Mesenchymal stem cell (in vitro differentiated cells and primary cell): ENCODE measurements at regions not wholly inside any gene's neighbourhood (a gene's known extent, or its start where the extent isn't known, plus 50 kb on each side); places are given as distances from the start of the nearest gene placed in this dataset.
"Not testable (repeated sequence)": the region's sequence is repeated elsewhere in the genome, so short reads cannot be mapped to it uniquely, and the experiment has no call there.

ENCODE experiments used
- DNase-seq: peaks from one replicate; pipeline ENCODE4 v3.0.0-alpha.2; 2013
- H2AFZ ChIP-seq: one replicate; pipeline ENCODE4 v1.6.1; 2013; ENCODE audit warnings: low read depth, mild to moderate bottlenecking, control low read depth, inconsistent platforms, low read length, moderate library complexity
- H2AK5ac ChIP-seq: 2 replicates; pipeline ENCODE4 v1.6.1; 2013; ENCODE audit warnings: low read length, moderate library complexity, mild to moderate bottlenecking, inconsistent platforms; ENCODE audit not compliant: severe bottlenecking
- H2BK120ac ChIP-seq: one replicate; pipeline ENCODE4 v1.6.1; 2013; ENCODE audit warnings: low read depth, mild to moderate bottlenecking, inconsistent platforms, low read length, moderate library complexity
- H2BK12ac ChIP-seq, 2 experiments: one replicate each; pipeline ENCODE4 v1.6.1; 2013; ENCODE audit warnings: inconsistent platforms in 2 of 2, low read length in 2 of 2, mild to moderate bottlenecking in 2 of 2, moderate library complexity in 2 of 2, control low read depth in 1 of 2
- H2BK15ac ChIP-seq: one replicate; pipeline ENCODE4 v1.6.1; 2013; ENCODE audit warnings: mild to moderate bottlenecking, low read depth, inconsistent platforms; ENCODE audit not compliant: poor library complexity, severe bottlenecking
- H2BK5ac ChIP-seq: 2 replicates; pipeline ENCODE4 v1.6.1; 2013; ENCODE audit warnings: low read depth, mild to moderate bottlenecking, low read length, control low read depth, inconsistent platforms; ENCODE audit not compliant: poor library complexity, severe bottlenecking
- H3K14ac ChIP-seq, 2 experiments: one replicate each; pipeline ENCODE4 v1.6.1; 2013; ENCODE audit warnings: inconsistent platforms in 2 of 2, low read length in 2 of 2, control low read depth in 1 of 2, mild to moderate bottlenecking in 1 of 2, moderate library complexity in 1 of 2
- H3K18ac ChIP-seq, 2 experiments: one replicate each; pipeline ENCODE4 v1.6.1; 2013; ENCODE audit warnings: inconsistent platforms in 2 of 2, low read length in 2 of 2, control low read depth in 1 of 2, low read depth in 1 of 2, mild to moderate bottlenecking in 1 of 2
- H3K23ac ChIP-seq, 2 experiments: one replicate each; pipeline ENCODE4 v1.6.1; 2013; ENCODE audit warnings: inconsistent platforms in 2 of 2, low read length in 2 of 2, mild to moderate bottlenecking in 2 of 2, moderate library complexity in 2 of 2, control low read depth in 1 of 2
- H3K27ac ChIP-seq: 2 replicates; pipeline ENCODE4 v1.5.1; 2013; ENCODE audit warnings: mild to moderate bottlenecking, moderate library complexity, low read length, control low read depth, inconsistent platforms; ENCODE audit not compliant: poor library complexity, severe bottlenecking
- H3K27me3 ChIP-seq, 2 experiments: 2 replicates each; pipeline versions ENCODE4 v1.6.1 to v1.7.0; 2013; ENCODE audit warnings: low read length in 2 of 2, mild to moderate bottlenecking in 2 of 2, moderate library complexity in 2 of 2, control low read depth in 1 of 2, inconsistent platforms in 1 of 2; ENCODE audit not compliant: control insufficient read depth in 1 of 2, insufficient read depth in 1 of 2
- H3K36me3 ChIP-seq, 2 experiments: 2 replicates each; pipeline versions ENCODE4 v1.6.1 to v1.7.0; 2013; ENCODE audit warnings: low read length in 2 of 2, control low read depth in 1 of 2, inconsistent platforms in 1 of 2, low read depth in 1 of 2, mild to moderate bottlenecking in 1 of 2; ENCODE audit not compliant: insufficient read depth in 2 of 2, control insufficient read depth in 1 of 2
- H3K4ac ChIP-seq, 2 experiments: one replicate each; pipeline ENCODE4 v1.6.1; 2013; ENCODE audit warnings: inconsistent platforms in 2 of 2, low read length in 2 of 2, mild to moderate bottlenecking in 2 of 2, moderate library complexity in 2 of 2, control low read depth in 1 of 2, low read depth in 1 of 2
- H3K4me1 ChIP-seq: 2 replicates; pipeline ENCODE4 v1.6.1; 2013; ENCODE audit warnings: low read depth, low read length, control low read depth; ENCODE audit not compliant: control insufficient read depth, insufficient read depth
- H3K4me2 ChIP-seq: 2 replicates; pipeline ENCODE4 v1.6.1; 2013; ENCODE audit warnings: low read length, mild to moderate bottlenecking, inconsistent platforms; ENCODE audit not compliant: poor library complexity, severe bottlenecking
- H3K4me3 ChIP-seq, 2 experiments: 2 replicates each; pipeline versions ENCODE4 v1.5.1 to v1.7.0; 2013; ENCODE audit warnings: low read length in 2 of 2, mild to moderate bottlenecking in 2 of 2, control low read depth in 1 of 2, low read depth in 1 of 2; ENCODE audit not compliant: insufficient read depth in 1 of 2
- H3K79me1 ChIP-seq: replicated peaks from 2 replicates; pipeline ENCODE4 v1.6.1; 2013; ENCODE audit warnings: mild to moderate bottlenecking, control low read depth, low read length, inconsistent platforms; ENCODE audit not compliant: poor library complexity, severe bottlenecking
- H3K9ac ChIP-seq: 2 replicates; pipeline ENCODE4 v1.7.0; 2013; ENCODE audit warnings: mild to moderate bottlenecking, low read length, moderate library complexity
- H3K9me3 ChIP-seq: 2 replicates; pipeline ENCODE4 v1.7.0; 2013; ENCODE audit warnings: mild to moderate bottlenecking, low read length; ENCODE audit not compliant: control insufficient read depth
- H4K8ac ChIP-seq: one replicate; pipeline ENCODE4 v1.6.1; 2013; ENCODE audit warnings: inconsistent platforms, mild to moderate bottlenecking, low read length, moderate library complexity
- H4K91ac ChIP-seq: one replicate; pipeline ENCODE4 v1.6.1; 2013; ENCODE audit warnings: mild to moderate bottlenecking, low read length, inconsistent platforms
- WGBS: methylation state at CpG from one replicate; pipeline ENCODE4 v1.1.7; 2013; ENCODE audit warnings: mixed read lengths; 5-methylcytosine and 5-hydroxymethylcytosine counted together

GRCh38 chr2:113374857-113375256 lies 62.6 kb upstream of the ZNG1B start:
- not testable (repeated sequence) for H4K91ac ChIP-seq, H3K18ac ChIP-seq, H2AK5ac ChIP-seq, H3K9me3 ChIP-seq, H4K8ac ChIP-seq, H3K27ac ChIP-seq, H3K4me3 ChIP-seq, H2AFZ ChIP-seq, H3K79me1 ChIP-seq, H2BK120ac ChIP-seq, H3K14ac ChIP-seq, H2BK12ac ChIP-seq, H3K27me3 ChIP-seq, H3K4ac ChIP-seq, H3K36me3 ChIP-seq, H2BK15ac ChIP-seq, H3K4me2 ChIP-seq, H2BK5ac ChIP-seq, H3K23ac ChIP-seq, H3K9ac ChIP-seq, DNase-seq, H3K4me1 ChIP-seq
- 10% methylated on average over 2 of the region's 4 CpGs for WGBS

DNA sequence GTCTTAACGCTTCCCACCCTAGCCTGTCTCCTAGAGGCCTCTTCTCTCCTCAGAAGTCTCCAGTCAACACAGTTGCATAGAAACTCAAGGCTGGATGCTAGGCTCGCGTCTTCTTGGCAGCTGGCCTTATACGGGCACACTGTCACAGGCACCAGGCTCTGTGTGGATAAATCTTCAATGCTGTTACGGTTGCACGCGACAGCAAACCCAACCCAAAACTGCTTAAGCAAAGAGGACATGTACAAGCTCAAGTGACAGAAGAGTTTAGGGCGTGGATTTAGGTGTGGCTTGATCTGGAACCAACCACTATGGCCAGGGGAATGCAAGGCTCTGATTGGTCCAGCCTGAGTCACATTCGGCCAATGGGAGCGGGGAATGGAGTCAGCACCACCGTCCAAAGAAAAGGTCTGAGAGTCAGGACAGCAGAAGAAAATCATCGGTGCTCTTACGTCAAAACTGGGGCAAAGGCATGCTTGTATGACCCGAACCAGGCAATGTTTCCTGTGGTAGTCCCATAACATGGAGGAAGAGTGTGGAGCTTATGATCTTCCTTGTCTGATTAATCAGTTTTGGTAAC lies 65.1 kb upstream of the ZNG1B start:
- H2BK12ac ChIP-seq, H3K79me1 ChIP-seq, H3K36me3 ChIP-seq, H2AFZ ChIP-seq, H2BK15ac ChIP-seq, H2BK5ac ChIP-seq, H3K27ac ChIP-seq, H4K8ac ChIP-seq, H3K14ac ChIP-seq, H3K27me3 ChIP-seq, H3K4me2 ChIP-seq, H3K18ac ChIP-seq, H3K4me3 ChIP-seq, H3K4me1 ChIP-seq, H3K9ac ChIP-seq, H3K23ac ChIP-seq, H2BK120ac ChIP-seq, H3K4ac ChIP-seq, H4K91ac ChIP-seq, DNase-seq, H3K9me3 ChIP-seq: not testable (repeated sequence)
- 88% methylated on average over 14 of the region's 14 CpGs for WGBS
- peak overlapping the region; percentile 39 for H2AK5ac ChIP-seq

GRCh38 chr2:113370478-113371091 lies 66.9 kb upstream of the ZNG1B start:
- Histone ChIP-seq H3K27me3 (no peaks in the 10 kb centered on the region), H2BK120ac (no peak overlapping the region), H3K23ac (no peak overlapping the region), H3K36me3 (no peaks in the 10 kb centered on the region), H2BK5ac (no peak overlapping the region), H3K14ac (no peak overlapping the region), H2AFZ (no peak overlapping the region), H4K8ac (no peak overlapping the region), H3K9me3 (no peaks in the 10 kb centered on the region), H2BK15ac (no peak overlapping the region), H3K4me1 (peaks cover 3% of the 10 kb centered on the region), H3K18ac (no peak overlapping the region), H3K27ac (peak overlapping the region; percentile 38), H2BK12ac (no peak overlapping the region), H3K9ac (peak overlapping the region; percentile 48), H3K4ac (no peak overlapping the region), H2AK5ac (peak overlapping the region; percentile 29), H3K4me2 (no peak overlapping the region), H4K91ac (no peak overlapping the region), H3K4me3 (no peak overlapping the region), H3K79me1 (peaks cover 6% of the 10 kb centered on the region)
- peak; percentile 76 for DNase-seq
- 12% methylated on average over 9 of the region's 9 CpGs for WGBS

- no peak overlapping the region for H3K18ac ChIP-seq
- H3K14ac ChIP-seq, result no peak overlapping the region
- no peak overlapping the region for H4K91ac ChIP-seq
- H3K36me3 ChIP-seq, result no peaks in the 10 kb centered on the region
- no peak overlapping the region for H3K4ac ChIP-seq
- H3K23ac ChIP-seq, result no peak overlapping the region
- H3K79me1 ChIP-seq, result peaks cover 6% of the 10 kb centered on the region
- H2AFZ ChIP-seq, result no peak overlapping the region
- peaks cover 3% of the 10 kb centered on the region for H3K4me1 ChIP-seq
- no peak overlapping the region for H2BK12ac ChIP-seq
- H4K8ac ChIP-seq, result no peak overlapping the region
- H3K9me3 ChIP-seq, result no peaks in the 10 kb centered on the region
- H2BK15ac ChIP-seq, result no peak overlapping the region
- H3K9ac ChIP-seq, result peak overlapping the region; percentile 48
- H3K27me3 ChIP-seq, result no peaks in the 10 kb centered on the region
- no peak overlapping the region for H2BK120ac ChIP-seq
- no peak overlapping the region for H3K4me2 ChIP-seq
- 81% methylated on average over 4 of the region's 5 CpGs for WGBS
- no peak overlapping the region for H2AK5ac ChIP-seq
- H3K4me3 ChIP-seq, result no peak overlapping the region
- no peak for DNase-seq
- peak overlapping the region; percentile 38 for H3K27ac ChIP-seq
- no peak overlapping the region for H2BK5ac ChIP-seq
These were observed 67.5 kb upstream of the ZNG1B start for GRCh38 chr2:113370030-113370429.
